Neutrophil (primary cell): ENCODE measurements at regions not wholly inside any gene's neighbourhood (a gene's known extent, or its start where the extent isn't known, plus 50 kb on each side); places are given as distances from the start of the nearest gene placed in this dataset.

Experiments used
- H3K27ac ChIP-seq: fragments of 200-600 bp; sonication (generic); 2 replicates; pipeline ENCODE4 v1.5.1; 2016; ENCODE audit warnings: mild to moderate bottlenecking, moderate library complexity
- H3K27me3 ChIP-seq: fragments of 200-600 bp; sonication (generic); 2 replicates; pipeline ENCODE4 v1.6.0; 2016; ENCODE audit warnings: mild to moderate bottlenecking
- H3K36me3 ChIP-seq: fragments of 200-600 bp; sonication (generic); 2 replicates; pipeline ENCODE4 v1.5.1; 2017
- H3K4me1 ChIP-seq, 2 experiments: fragments of 200-600 bp in 1 of 2; sonication (generic) in 1 of 2; 1 replicate in 1 of 2; 2 replicates in 1 of 2; pipeline versions ENCODE4 v1.5.1 to v1.6.1; 2013 to 2016; ENCODE audit warnings: low read depth in 1 of 2, low read length in 1 of 2, mild to moderate bottlenecking in 1 of 2, moderate library complexity in 1 of 2; ENCODE audit not compliant: control insufficient read depth in 1 of 2, insufficient read depth in 1 of 2
- H3K4me3 ChIP-seq, 2 experiments: fragments of 200-600 bp in 1 of 2; sonication (generic) in 1 of 2; 1 replicate in 1 of 2; 2 replicates in 1 of 2; pipeline ENCODE4 v1.5.1; 2013 to 2016; ENCODE audit warnings: low read depth in 1 of 2, low read length in 1 of 2, mild to moderate bottlenecking in 1 of 2, moderate library complexity in 1 of 2
- H3K9me3 ChIP-seq: fragments of 200-600 bp; sonication (generic); 2 replicates; pipeline ENCODE4 v1.5.1; 2016
- CTCF ChIP-seq: fragments of 200-600 bp; sonication (generic); IDR thresholded peaks from 2 replicates; pipeline ENCODE4 v1.5.1; 2016; ENCODE audit warnings: antibody characterized with exemption

DNA sequence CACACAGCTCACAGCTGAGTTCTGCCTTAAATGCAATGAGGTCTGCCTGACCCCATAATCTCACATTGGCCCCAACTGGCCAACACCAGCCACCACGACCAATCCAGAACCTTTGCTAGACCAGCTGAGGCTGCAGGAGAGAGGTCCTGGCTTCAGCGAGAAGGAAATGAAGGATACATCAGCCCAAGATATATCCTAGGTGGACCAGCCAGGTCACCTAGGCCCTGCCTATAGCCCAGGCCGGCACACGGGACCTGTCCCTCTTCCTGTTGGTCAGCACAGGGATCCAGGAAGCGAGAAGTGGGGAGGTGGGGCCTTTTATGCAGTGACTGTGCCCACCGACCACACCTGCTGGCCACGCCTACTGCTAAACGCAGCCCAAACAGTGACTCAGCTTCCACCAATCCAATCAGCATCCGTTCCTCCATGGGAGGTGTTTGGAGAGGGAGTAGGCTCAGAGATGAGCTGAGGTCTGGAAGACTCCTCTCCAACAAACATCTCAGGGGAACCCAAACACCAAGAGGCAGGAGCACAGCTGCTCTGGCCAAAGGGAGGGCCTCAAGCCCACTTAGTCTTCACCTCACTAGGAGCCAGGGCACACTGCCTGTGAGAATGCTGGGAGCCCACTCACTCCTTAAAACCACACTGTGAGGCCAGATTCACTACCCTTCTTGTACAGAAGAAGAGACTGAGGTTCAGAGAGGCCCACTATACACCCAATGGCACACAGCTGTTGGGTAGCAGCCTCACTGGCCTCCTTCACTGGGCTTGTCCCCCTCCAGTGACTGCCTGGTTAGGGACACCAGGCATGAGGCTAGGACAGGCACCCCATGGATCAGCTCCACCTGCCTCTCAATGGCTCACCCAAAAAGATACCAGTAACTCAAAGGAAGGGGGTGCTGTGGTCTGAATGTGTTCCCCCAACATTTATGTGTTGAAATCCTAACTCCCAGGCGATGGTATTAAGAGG lies 51.3 kb upstream of the PPP2R5C start:
- H3K27ac ChIP-seq, result no peak overlapping the region
- H3K4me1 ChIP-seq, result peaks cover 26 to 35% of the 10 kb centered on the region in 2 experiments
- H3K36me3 ChIP-seq, result no peaks in the 10 kb centered on the region
- TF ChIP-seq CTCF, result no peak
- H3K4me3 ChIP-seq, result no peak overlapping the region
- H3K9me3 ChIP-seq, result no peaks in the 10 kb centered on the region
- H3K27me3 ChIP-seq, result peaks cover 20% of the 10 kb centered on the region

- H3K27me3 ChIP-seq, result peaks cover 10% of the 10 kb centered on the region
- H3K36me3 ChIP-seq, result no peaks in the 10 kb centered on the region
- peaks cover 18 to 26% of the 10 kb centered on the region in 2 experiments for H3K4me1 ChIP-seq
- TF ChIP-seq CTCF, result no peak
- H3K9me3 ChIP-seq, result no peaks in the 10 kb centered on the region
- H3K4me3 ChIP-seq, result no peak overlapping the region
- H3K27ac ChIP-seq, result no peak overlapping the region
Observed at GRCh38 chr14:101711041-101711856, 50.3 kb upstream of the PPP2R5C start.
